C1 segment of cervical spinal cord (tissue), 14 donors: ENCODE measurements at regions not wholly inside any gene's neighbourhood (a gene's known extent, or its start where the extent isn't known, plus 50 kb on each side); places are given as distances from the start of the nearest gene placed in this dataset.
A peak's percentile ranks its signal among the peaks of the same experiment; 100 is the strongest.

Source experiments
- DNase-seq, 14 donors: peaks; one replicate each; lab custom pipeline; 2025; lab: John Stamatoyannopoulos, UW

DNA sequence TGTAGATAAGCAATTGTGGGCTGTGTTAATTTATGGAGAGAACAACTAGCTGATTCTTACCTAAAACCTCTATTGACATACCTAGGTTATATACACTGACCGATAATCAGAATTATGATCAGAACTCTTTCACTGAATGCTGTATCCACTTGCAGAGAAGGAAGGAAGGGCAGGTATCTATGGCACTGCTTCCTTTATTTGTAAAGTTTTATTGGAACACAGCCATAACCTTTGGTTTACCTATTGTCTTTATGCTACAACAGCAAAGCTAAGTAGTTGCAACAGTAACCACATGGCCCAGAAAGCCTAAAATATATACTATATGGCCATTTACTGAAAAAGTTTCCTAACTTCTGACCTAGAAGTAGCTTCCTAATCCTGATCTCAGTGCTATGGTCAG, 358.9 kb upstream of the ARID1B start:
- no peak for DNase-seq

DNA sequence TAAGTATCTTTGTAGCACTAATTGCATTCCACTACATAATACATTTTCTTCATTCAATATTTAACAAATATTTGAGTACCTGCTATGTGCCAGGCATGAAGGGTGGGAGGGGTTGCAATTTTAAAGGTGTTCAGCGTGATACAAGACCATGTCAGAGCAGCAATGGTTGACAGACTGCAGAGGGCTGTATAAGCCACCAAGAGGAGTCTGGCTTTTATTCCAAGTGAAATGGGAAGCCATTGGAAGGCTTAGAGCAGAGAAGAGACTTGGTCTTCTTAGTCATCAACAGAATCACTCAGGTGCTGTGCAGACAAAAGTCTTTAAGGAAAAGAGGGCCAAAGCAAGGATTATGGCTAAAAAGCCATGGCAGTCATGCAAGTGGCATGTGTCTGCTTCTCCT, 360.8 kb upstream of the ARID1B start:
- DNase-seq: no peak

DNA sequence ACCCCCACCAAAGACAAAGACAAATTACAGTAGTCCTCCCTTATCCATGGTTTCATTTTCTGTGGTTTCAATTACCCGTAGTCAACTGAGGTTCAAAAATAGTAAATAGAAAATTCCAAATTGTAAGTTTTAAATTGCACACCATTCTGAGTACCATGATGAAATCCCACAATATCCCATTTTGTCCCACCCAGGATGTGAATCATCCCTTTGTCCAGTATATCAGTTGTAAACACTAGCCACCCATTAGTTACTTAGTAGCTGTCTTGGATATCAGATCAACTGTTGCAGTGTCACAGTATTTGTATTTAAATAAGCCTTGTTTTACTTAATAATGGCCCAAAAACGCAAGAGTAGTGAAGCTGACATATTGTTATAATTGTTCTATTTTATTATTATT, 364.0 kb upstream of the ARID1B start:
- no peak for DNase-seq

DNA sequence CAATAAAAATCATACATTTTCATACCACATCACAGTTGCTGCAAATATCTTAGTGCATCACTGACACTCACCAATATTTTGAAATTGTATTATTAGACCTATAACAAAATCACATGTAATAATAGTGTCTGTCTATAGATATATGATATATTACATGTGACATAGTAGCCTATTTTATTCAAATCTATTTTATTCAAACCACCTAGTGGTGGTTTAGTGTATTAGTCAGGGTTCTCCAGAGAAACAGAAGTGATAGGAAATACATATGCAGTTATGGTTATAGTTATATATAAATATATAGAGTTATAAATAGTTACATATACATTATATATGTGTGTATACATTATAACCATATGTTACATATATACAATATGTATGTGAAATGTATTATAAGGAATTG, 366.5 kb upstream of the ARID1B start:
- no peak for DNase-seq

DNA sequence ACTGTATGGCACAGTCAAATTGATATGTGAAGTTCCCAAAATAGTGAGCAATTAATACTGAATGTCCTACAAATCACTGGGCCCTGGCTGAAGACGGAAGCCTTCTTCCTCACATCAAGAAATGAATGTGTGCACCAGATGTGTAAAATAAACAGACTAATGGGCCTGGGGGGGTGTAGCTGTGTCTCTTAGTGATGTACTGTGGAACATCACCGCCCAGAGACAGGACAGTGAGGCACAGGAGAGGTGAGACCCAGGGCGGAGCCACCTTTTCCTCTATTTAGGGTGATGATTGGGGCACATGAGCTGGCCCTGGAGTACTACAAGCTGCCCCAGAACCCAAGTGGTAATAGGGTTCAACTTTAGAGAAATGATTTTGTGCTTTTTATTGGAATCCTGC, 368.5 kb upstream of the ARID1B start:
- no peak for DNase-seq

DNA sequence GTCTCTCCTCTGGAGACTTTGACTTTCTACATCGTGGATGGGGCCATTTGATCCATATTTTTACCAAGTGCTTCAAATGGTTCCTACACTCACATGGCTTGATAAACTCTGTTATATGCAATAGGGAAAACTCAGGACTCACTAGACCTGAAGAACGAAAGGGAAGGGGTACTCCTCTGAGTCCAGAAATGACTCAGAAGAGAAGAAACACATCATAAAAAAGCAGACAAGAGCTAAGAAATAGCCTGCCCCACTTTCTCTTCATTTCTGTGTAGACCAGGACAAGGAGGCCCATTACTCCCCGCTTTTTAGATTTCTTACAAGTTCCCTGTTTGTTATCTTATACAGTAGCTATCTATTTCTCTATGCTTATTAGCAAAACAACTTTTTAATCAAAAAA, 369.8 kb upstream of the ARID1B start:
- no peak for DNase-seq

DNA sequence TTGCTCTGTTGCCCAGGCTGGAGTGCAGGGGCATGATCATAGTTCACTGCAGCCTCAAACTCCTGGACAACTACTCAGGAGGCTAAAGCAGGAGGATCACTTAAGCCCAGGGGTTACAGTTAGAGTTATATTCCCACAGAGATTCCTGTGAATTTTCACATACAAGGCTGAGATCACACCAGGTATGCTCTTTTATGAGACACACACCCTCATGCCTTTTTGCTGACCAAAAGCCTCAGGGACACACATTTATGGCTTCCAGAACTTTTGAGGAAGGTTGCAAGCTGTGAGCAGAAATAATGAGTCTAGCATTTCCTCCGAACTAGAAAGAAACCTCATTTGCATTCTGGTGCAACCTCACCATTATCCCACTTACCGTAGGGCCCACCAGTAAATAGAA, 370.5 kb upstream of the ARID1B start:
- DNase-seq: no peak

DNA sequence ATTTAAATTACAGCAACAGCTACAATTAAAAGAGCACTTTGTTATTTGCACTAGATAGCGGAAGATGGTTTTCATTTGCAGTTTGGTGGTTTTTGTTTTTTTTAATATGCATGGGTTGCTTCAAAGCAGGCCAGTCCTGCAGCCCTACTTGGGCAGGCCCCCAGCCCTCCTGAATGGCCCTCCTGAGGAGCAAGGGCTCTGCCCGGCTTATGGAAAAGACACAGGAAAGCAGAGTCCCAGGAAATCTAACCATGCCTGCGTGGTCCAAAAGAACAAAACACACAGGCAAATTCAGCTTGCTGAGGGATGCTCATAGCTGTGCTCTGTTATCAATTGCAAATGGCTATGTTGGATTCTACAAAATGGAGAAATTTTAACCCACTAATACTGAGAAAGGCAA, 371.1 kb upstream of the ARID1B start:
- DNase-seq: no peak

DNA sequence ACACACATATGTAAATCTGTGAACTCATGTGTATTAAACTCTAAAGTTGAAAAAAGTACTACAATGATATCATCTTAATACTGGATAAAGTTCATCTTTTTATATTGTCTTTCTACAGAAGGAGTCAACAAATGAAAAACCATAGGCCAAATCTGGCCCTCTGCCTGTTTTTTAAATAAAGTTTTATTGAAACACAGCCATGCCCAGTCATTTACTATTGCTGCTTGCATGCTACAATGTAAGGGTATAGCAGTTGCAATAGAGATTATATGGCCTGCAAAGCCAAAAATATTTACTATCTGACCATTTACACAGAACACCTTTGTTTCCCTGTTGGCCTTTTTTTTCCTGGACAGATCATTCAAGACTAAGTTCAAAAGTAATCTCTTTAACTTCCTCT, 374.6 kb upstream of the ARID1B start:
- DNase-seq: no peak

DNA sequence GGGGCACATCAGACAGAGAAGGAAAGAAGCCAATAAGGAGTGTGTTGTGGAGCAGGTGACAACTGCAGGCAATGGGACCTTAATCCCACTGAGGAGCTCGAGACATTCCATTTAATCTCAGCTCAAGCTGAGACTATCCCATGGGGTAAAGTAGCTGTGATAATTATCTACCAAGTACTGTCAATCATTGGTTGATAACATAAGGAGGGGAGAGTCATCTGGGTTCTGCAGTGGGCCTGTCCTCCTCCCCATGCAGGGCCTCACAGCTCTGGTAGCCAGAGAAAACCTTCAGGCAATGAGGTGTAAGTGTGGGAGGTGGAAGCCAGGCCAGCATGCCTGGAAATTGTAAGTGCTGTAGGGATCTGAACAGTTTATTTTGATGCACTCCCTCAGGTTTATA, 375.0 kb upstream of the ARID1B start:
- DNase-seq: no peak

DNA sequence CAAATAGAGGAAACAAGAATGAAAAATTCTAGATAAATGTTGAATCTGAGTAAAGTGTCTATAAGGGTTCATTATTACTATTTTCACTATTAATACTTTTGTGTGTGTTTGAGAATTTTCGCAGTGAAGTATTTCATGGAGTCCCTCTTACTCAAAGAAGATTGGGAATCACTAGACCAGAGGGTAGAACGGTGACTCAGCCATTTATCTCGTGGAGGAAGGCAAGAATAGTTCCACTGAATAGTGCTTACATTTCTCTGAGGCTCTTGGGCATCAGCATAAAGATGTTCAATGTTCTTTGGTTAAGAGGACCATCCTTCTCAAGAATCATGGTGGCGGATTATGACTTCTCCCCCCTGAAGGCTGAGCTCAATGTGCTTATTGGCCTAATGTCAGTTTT, 376.7 kb upstream of the ARID1B start:
- DNase-seq: no peak

DNA sequence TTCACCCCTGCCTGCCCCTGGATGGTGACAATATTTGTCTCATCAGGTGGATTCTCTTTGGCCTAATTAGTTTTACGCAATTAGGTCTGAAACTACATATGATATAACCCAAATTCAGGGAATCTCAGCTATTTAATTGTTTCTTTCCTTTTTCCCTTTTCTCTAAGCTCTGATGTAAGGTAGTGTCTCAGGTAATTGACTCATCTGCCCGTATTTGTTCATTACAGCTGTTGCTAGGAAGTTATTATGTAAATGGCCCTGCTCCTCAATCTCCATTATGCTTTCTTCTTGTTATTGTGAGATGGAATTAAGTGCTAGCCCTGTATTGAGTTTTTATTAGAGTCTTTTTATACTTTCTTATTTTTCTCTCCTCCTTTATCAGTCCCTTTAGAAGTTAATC, 378.2 kb upstream of the ARID1B start:
- DNase-seq: no peak

DNA sequence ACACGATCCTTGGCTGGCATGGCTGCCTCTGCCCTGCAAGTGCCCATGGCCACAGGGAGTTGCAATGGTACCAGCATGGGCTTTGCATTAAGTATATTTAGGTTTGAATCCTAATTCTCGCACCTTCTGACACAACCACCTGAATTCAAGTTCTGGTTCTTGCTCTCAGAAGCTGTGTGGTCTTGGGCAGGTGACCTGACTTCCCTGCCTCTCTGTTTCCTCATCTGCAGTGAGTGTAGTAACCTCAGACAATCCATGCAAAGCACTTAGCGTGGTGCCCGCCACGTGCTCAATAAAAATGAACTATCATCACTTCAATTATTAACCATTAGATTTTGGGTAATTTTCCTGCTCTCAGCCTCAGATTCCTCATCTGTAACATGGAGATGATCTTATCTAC, 378.8 kb upstream of the ARID1B start:
- no peak for DNase-seq

DNA sequence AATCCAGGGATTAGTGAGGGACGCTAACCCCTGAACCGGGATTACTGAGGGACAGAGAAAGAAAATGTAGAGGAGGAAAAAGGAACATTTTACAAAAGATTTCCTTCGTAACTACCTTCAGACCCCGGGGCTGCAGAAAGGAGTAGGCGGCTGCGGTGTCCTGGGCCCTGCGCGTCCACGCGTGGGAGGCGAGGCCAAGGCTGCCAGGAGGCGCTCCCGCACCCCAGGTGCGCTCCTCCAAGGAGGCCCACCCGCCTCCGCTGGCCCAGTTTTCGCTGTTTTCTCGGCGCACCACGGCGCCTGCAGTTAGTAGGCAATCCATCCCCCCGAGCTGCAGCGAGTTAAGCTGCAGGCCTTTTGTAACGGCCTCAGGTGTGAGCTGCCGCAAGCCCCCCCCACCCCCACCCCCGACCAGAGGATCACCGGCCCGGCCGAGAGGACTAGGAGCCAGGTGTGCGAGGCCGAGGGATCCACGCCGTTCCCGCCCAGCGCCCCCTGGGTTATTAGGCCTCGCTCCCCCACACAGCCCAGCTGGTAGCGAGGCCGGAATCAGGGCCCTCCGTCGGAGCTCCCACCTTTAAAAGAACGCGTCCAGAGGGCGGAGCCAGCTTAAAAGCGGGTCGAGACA, 380.3 kb upstream of the ARID1B start:
- no peak for DNase-seq

DNA sequence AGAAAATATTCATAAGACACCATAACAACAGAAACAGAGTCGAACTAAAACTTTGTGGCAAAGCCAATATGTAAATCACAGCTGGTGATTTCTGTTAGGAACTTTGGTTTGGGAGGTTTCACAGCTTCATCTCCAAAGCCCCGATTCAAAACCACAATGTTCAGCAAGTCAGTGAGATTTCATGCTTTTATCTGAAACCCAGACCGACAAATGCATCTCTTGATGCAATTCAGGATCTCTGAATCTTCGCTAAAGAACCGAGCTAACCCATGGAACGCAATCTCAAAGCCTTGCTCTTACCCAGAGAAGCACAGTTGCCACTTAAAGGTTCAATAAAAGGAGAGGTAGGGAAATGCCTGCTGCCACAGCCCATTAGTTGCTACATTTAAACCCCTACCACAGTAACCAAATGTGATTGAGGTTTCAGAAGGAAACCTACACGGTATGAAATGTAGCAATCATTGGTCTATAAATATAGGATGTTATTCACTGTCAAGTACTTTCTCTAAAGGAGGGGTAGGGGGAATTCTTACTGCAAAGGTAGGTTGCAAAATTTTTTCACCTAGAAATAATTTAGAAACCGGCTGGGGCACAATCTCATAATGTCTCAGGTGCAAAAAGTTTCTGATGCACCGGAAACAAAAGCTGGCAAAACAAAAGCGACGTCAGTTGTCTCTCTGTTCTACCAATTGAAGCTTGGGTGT, 381.0 kb upstream of the ARID1B start:
- DNase-seq: no peak

DNA sequence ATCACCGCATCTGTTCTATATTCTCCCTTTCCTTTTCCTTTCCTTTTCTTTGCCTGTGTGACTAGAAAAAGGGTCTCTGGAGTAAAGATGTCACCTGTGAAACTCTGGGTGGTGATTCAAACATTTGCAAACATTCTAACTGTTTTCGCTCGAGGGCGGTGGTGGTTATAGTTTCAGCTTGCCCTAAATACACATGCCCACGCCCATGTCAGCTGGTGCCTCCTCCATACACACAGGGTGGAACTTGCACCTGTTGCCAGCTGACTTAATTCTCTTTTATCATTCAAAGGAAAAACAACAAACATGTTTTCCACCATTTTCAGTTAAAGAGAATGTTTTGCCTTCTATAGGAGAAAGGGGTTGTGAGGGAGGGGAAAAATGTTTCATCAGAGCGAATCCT, 381.9 kb upstream of the ARID1B start:
- DNase-seq: no peak

DNA sequence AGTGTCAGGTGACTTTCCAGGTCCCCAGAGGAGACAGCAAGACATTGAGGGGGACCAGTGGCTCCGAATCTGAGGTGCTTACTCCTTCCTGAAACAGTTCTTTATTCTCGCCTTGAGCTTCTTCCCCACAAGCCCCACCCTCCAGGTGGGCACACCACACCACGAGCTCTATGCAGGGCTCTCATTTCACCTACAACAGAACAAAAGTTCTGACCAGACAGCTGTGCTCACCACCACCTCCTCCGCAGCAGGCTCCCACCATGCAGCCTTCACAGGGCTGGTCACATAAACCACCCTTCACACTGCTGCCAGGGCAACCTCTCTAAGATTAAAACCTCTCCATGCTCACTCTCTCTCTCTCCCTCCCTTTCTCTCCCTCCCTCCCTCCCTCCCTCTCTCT, 384.5 kb upstream of the ARID1B start:
- no peak for DNase-seq

DNA sequence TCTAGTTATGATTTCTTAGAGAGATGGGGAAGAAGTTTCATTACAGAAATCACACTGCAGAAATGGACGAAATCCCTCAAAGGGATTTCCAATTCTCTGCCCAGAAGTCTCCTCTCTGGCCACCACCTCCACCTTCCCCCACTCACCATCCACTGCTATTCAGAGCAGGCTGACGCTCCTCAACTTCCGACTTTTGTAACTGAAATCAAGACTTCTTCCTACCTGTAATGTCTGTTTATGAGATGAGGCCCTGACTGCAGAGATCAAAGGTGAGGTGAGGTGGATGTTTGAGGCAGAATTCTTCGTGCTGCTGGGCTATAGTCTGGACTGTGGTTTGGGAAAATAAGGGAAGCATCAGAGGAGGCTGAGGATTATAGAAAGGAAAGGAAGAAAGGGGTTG, 385.2 kb upstream of the ARID1B start:
- DNase-seq: no peak

DNA sequence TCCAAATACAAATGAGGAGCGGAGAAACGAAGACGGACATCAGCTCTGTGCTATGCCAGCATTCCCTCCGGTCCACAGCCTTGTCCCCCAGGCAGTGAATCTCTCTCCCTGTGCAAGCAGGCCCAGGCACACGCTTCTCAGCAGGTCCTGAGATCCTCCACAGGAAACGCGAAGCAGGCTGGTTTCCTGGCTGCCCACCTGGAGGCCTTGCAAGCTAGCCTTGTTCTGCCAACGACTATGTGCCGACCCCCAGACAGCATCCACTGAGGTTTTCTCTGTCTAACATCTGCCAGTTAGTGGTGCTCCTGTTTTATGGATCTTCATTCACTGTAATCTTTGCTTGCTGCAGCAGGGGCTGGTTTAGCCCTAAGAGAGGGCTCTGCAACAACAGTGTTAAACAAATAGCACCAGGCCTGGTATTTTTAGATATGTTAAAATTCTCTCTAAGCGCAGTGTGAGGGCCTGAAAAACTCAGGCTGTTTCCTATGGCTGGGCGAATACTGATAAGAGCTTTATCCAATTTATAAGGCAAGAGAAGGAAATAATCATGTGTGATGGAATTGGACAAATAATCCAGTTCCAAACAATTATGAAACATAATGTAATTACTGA, 386.0 kb upstream of the ARID1B start:
- peak in 1 of 14 donors; percentile 3 for DNase-seq

DNA sequence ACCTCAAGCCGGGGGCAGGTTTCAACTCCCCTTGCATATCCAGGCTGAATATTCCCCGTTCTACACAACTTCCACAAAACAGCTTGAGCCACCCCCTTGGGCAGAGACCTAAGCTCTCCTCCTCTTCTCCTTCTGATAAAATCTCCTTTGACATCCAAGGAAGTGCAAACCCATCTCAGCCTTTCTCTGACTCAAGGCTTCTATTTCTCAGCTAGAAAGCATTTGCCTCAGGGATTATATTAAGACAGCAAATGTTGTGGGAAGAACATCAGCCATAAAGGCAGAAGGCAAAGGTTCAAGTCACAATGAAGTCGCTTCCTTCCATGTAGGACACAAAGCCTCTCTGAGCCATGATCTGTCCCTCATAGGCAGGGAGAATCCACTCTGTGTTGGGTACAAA, 386.6 kb upstream of the ARID1B start:
- no peak for DNase-seq

DNA sequence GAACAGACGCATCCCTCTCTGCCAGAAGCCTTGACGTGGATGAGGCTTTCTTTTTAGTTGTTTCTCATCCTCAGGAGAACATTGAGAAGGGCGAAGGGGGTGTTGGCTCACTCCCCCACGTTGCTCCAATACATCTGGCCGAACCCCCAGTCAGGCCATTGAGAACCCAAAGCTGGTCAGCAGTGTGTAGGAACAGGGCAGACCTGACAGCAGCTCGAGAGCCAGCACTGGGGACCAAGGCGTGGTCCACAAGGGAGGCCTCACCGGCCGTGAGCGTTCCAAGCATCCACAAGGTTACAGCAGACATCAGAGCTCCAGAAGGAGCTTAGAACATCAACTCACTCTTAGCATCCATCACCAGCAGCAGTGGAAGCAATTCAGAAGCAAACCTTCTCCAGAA, 387.9 kb upstream of the ARID1B start:
- DNase-seq: no peak

DNA sequence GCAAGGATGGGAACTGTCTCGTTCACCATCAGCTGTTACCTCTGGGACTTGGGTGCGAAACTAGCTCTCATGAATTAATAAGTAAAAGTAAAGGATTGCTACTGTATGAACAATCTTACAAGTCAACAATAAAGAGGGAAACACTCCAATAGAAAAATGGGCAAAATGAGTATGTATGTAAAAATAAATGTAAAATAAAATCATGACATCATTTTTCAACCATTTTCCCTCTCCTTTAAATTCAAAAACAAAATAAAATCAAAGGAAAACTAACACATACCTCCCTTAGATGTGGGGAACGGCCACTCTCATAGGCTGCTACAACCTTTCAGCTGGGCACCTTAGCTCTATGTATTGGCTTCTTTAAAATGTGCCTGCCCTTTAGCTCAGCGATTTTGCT, 389.7 kb upstream of the ARID1B start:
- no peak for DNase-seq

DNA sequence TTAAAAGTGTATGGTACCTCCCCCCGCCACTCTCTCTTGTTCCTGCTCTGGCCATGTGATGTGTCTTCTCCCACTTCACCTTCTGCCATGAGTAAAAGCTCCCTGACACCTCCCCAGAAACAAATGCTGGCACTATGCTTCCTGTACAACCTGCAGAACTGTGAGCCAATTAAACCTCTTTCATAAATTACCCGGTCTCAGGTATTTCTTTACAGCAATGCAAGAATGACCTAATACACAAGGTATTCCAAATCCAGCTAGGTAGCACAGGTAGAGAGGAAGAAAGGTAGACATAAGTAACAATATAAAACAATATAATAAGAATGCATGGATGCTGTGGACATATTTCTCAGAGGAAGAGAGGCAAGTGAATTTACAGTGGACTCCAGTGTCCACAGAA, 394.1 kb upstream of the ARID1B start:
- no peak for DNase-seq
